Endothelial cell of umbilical vein (primary cell): ENCODE measurements at regions not wholly inside any gene's neighbourhood (a gene's known extent, or its start where the extent isn't known, plus 50 kb on each side); places are given as distances from the start of the nearest gene placed in this dataset.

Experiments used
- BruUV-seq: library from RNA; stranded (reverse); fragments of 400-500 nt; replicated peaks from 2 replicates; lab custom pipeline; 2021; lab: Mats Ljungman, UMichigan
- CTCF ChIA-PET: fragments of 300-600, 350-600 bp; sonication (Branson Sonifier 250); formaldehyde crosslinking; loops from one replicate; lab custom pipeline; 2021; ENCODE audit warnings: antibody characterized with exemption, inconsistent platforms; lab: Charles Lee
- POLR2A ChIA-PET: fragments of 300-600, 350-600 bp; sonication (Branson Sonifier 250); formaldehyde crosslinking; loops from one replicate; lab custom pipeline; 2021; ENCODE audit warnings: antibody characterized with exemption, inconsistent platforms; lab: Charles Lee
- DNase-seq: peaks from one replicate; pipeline ENCODE4 v3.0.0-alpha.2; 2011; ENCODE audit warnings: low read depth, low spot score
- FAIRE-seq: peaks from 2 replicates; lab custom pipeline; 2011; peaks lifted over from hg19 to GRCh38; lab: Jason Lieb, UNC
- H2AFZ ChIP-seq: 2 replicates; pipeline ENCODE4 v1.6.0; 2012; ENCODE audit warnings: low read depth, low read length, control low read depth, inconsistent platforms
- H3K27ac ChIP-seq: 2 replicates; pipeline ENCODE4 v1.5.1; 2011; ENCODE audit warnings: low read depth, mild to moderate bottlenecking, control low read depth, low read length, moderate library complexity; ENCODE audit not compliant: insufficient read depth
- H3K27me3 ChIP-seq, 2 experiments: 2 replicates each; pipeline versions ENCODE4 v1.6.0 to v1.6.1; 2011; ENCODE audit warnings: low read length in 2 of 2, mixed read lengths in 1 of 2; ENCODE audit not compliant: control insufficient read depth in 2 of 2, insufficient read depth in 2 of 2
- H3K36me3 ChIP-seq, 2 experiments: 2 replicates in 1 of 2; 3 replicates in 1 of 2; pipeline ENCODE4 v1.5.1; 2011; ENCODE audit warnings: low read length in 2 of 2, mild to moderate bottlenecking in 1 of 2, moderate library complexity in 1 of 2; ENCODE audit not compliant: control insufficient read depth in 2 of 2, insufficient read depth in 2 of 2; ENCODE audit errors: extremely low read depth in 1 of 2
- H3K4me1 ChIP-seq: 3 replicates; pipeline ENCODE4 v1.5.1; 2011; ENCODE audit warnings: mild to moderate bottlenecking, low read length; ENCODE audit not compliant: control insufficient read depth, insufficient read depth; ENCODE audit errors: extremely low read depth
- H3K4me2 ChIP-seq: 2 replicates; pipeline ENCODE4 v1.6.1; 2011; ENCODE audit warnings: low read length, control low read depth, mixed read lengths; ENCODE audit not compliant: insufficient read depth
- H3K4me3 ChIP-seq, 3 experiments: fragments of 200-600 bp in 1 of 3; sonication (generic), shearing (Covaris generic) in 1 of 3; replicated peaks in 1 of 3; 2 replicates each; pipeline ENCODE4 v1.5.1; 2011 to 2016; ENCODE audit warnings: control low read depth in 3 of 3, low read length in 3 of 3, mild to moderate bottlenecking in 2 of 3, inconsistent platforms in 1 of 3, low read depth in 1 of 3, moderate library complexity in 1 of 3; ENCODE audit not compliant: insufficient read depth in 1 of 3
- H3K79me2 ChIP-seq: 2 replicates; pipeline ENCODE4 v1.6.0; 2012; ENCODE audit warnings: low read length, inconsistent platforms; ENCODE audit not compliant: control insufficient read depth, insufficient read depth
- H3K9ac ChIP-seq: replicated peaks from 2 replicates; pipeline ENCODE3; 2011; ENCODE audit warnings: low read length, control low read depth; ENCODE audit not compliant: insufficient read depth; ENCODE audit errors: extremely low read depth
- H3K9me1 ChIP-seq: replicated peaks from 3 replicates; pipeline ENCODE4 v1.6.0; 2011; ENCODE audit warnings: mild to moderate bottlenecking, low read length; ENCODE audit not compliant: control insufficient read depth, insufficient read depth; ENCODE audit errors: extremely low read depth
- H3K9me3 ChIP-seq: replicated peaks from 2 replicates; pipeline ENCODE4 v1.5.1; 2012; ENCODE audit warnings: low read length, inconsistent platforms; ENCODE audit not compliant: control insufficient read depth, insufficient read depth
- H4K20me1 ChIP-seq: replicated peaks from 2 replicates; pipeline ENCODE3; 2011; ENCODE audit warnings: mild to moderate bottlenecking, low read length; ENCODE audit not compliant: control insufficient read depth, insufficient read depth; ENCODE audit errors: extremely low read depth
- EZH2 ChIP-seq: IDR thresholded peaks from 2 replicates; pipeline ENCODE4 v1.6.1; 2012; ENCODE audit warnings: borderline replicate concordance, low read depth, mild to moderate bottlenecking, moderate library complexity, low read length, inconsistent platforms; ENCODE audit not compliant: severe bottlenecking
- FOS ChIP-seq: IDR thresholded peaks from 2 replicates; pipeline ENCODE4 v1.6.1; 2011; ENCODE audit warnings: mild to moderate bottlenecking, low read length, moderate library complexity, borderline replicate concordance; ENCODE audit not compliant: insufficient read depth
- JUN ChIP-seq: IDR thresholded peaks from 2 replicates; pipeline ENCODE4 v1.6.1; 2011; ENCODE audit warnings: borderline replicate concordance, low read depth; ENCODE audit not compliant: insufficient read length, insufficient read depth
- MYC ChIP-seq: IDR thresholded peaks from one replicate; pipeline ENCODE4 v1.6.1; 2011; ENCODE audit warnings: mild to moderate bottlenecking, low read depth, low read length
- POLR2A ChIP-seq: IDR thresholded peaks from 2 replicates; pipeline ENCODE4 v1.6.1; 2012; ENCODE audit warnings: low read depth, mild to moderate bottlenecking, control low read depth, low read length
- POLR2AphosphoS5 ChIP-seq: IDR thresholded peaks from 2 replicates; pipeline ENCODE4 v1.6.1; 2012; ENCODE audit warnings: low read depth, mild to moderate bottlenecking, control low read depth, low read length, moderate library complexity; ENCODE audit not compliant: insufficient read depth
- dilution Hi-C: fragments of 300-500 bp; cut with MboI; formaldehyde crosslinking; loops from one replicate; pipeline ENCODE4 v1.15.0; 2019; ENCODE audit warnings: low sequenced_read_pairs; ENCODE audit not compliant: extremely low pct_ligation_motif_present
- intact Hi-C: fragments of 100-400 bp; cut with micrococcal nuclease; formaldehyde crosslinking; loops from one replicate; pipeline ENCODE4 v1.10.0; 2022
- TF ChIP-seq, protein P1 (sequence below), 2 donors: IDR thresholded peaks; 1 replicate in 1 of 2; 2 replicates in 1 of 2; pipeline ENCODE4 v1.5.1; 2011; ENCODE audit warnings: low read length in 2 of 2, mild to moderate bottlenecking in 2 of 2, moderate library complexity in 2 of 2, control low read depth in 1 of 2, inconsistent platforms in 1 of 2, low read depth in 1 of 2; ENCODE audit not compliant: insufficient read depth in 1 of 2; ENCODE audit errors: extremely low read depth in 1 of 2

DNA sequence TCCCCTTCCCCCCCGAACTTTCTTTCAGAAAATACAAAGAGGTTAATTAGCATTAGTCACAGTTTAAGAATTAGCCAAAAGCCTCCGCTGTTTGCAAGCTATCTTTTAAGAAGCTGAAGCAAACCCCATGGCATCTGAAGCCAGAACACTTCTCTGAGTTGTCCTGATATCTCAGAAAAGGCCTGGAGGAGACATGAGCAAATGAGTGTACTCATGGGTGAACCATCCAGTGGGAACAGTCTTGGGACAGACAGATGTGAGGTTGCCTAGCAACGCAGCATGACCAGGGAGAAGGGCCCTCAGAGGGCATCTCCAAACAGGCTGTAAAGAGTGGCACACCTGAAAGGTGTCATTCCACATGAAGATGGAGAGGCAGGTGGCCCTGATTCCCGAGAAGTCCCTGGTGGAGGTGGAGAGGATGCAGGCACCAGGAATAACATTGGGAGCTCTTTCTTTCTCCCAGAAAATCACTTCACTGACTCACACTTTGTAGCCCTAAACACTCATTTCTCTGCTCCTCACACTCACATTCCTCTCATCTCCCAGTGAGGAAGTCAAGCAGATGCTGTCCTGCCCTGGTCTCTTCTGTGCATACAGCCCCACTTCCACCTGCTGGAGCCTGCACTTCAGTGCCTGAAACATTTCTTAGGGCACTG is 87.0 kb upstream of the TSHZ3 start:
- Histone ChIP-seq H2AFZ (no peak overlapping the region), H3K9ac (no peak overlapping the region), H3K27ac (no peak overlapping the region), H3K4me2 (no peak overlapping the region), H3K9me1 (no peaks in the 10 kb centered on the region), H3K9me3 (peaks cover 2% of the 10 kb centered on the region), H3K27me3 (no peaks in the 10 kb centered on the region), H3K36me3 (no peaks in the 10 kb centered on the region), H3K4me1 (no peaks in the 10 kb centered on the region), H3K4me3 (no peak overlapping the region), H3K79me2 (no peaks in the 10 kb centered on the region), H4K20me1 (no peaks in the 10 kb centered on the region)
- ChIA-PET POLR2A (no interaction called here), CTCF (no interaction called here)
- intact Hi-C loops, result no loop called here
- FAIRE-seq, result no peak
- DNase-seq, result no peak
- no peak for TF ChIP-seq POLR2AphosphoS5
- TF ChIP-seq, protein P1, sequence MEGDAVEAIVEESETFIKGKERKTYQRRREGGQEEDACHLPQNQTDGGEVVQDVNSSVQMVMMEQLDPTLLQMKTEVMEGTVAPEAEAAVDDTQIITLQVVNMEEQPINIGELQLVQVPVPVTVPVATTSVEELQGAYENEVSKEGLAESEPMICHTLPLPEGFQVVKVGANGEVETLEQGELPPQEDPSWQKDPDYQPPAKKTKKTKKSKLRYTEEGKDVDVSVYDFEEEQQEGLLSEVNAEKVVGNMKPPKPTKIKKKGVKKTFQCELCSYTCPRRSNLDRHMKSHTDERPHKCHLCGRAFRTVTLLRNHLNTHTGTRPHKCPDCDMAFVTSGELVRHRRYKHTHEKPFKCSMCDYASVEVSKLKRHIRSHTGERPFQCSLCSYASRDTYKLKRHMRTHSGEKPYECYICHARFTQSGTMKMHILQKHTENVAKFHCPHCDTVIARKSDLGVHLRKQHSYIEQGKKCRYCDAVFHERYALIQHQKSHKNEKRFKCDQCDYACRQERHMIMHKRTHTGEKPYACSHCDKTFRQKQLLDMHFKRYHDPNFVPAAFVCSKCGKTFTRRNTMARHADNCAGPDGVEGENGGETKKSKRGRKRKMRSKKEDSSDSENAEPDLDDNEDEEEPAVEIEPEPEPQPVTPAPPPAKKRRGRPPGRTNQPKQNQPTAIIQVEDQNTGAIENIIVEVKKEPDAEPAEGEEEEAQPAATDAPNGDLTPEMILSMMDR (IDR thresholded peaks at IDR 0.05; ENCODE audit: extremely low read depth in 1 of 2, insufficient read depth in 1 of 2, low read depth in 1 of 2, low read length in 2 of 2), result no peak
- no peak for TF ChIP-seq JUN
- TF ChIP-seq POLR2A, result no peak
- TF ChIP-seq MYC, result no peak
- TF ChIP-seq EZH2, result no peak
- TF ChIP-seq FOS, result no peak
- BruUV-seq, result no TSS peak
- dilution Hi-C loops, result no loop called here
